HG03354 (cell line): ENCODE measurements at regions not wholly inside any gene's neighbourhood (a gene's known extent, or its start where the extent isn't known, plus 50 kb on each side); places are given as distances from the start of the nearest gene placed in this dataset.

Experiments
- ATAC-seq: cut with Tn5 transposase; IDR thresholded peaks from one replicate; pipeline ENCODE4 v1.9.1; 2021; ENCODE audit warnings: mild to moderate bottlenecking; ENCODE audit not compliant: unreplicated experiment, poor library complexity, severe bottlenecking

DNA sequence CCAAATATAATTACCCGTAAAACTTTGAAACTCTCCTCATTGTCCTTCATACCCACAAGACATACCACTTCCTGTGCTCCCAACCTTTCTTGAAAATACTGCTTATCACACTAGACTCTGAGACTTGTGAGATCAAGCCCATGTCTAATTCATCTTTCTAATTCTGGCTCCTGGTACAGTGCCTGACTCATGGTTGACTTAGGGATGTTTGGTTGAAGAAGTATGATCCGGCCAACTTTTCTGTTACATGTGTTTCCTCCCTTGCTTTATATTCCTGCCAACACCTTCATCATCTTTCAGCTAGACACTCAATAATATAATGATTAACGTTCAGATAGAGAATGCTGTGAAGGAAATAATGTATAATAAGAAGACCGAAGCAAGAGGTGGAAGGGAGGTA lies 58.2 kb downstream of the MEX3B start:
- no peak for ATAC-seq

DNA sequence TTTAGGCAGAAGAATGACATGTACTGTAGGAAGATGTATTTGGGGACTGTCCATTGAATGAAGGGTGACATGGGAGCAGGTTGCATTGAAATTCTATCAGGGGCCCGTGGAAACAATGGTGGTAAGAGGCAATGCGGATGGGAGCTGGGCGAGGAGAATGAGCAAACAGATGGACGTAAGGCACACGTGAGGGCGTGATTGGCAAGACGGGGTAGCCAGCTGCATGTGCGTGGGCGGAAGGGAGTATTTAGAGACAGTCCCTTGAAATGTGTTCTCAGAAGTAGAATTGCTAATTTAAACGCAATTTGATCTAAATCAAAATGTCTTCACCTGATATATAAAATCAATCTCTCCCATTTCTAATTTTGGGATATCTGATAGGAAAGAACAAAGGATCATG lies 62.3 kb downstream of the MEX3B start:
- no peak for ATAC-seq

DNA sequence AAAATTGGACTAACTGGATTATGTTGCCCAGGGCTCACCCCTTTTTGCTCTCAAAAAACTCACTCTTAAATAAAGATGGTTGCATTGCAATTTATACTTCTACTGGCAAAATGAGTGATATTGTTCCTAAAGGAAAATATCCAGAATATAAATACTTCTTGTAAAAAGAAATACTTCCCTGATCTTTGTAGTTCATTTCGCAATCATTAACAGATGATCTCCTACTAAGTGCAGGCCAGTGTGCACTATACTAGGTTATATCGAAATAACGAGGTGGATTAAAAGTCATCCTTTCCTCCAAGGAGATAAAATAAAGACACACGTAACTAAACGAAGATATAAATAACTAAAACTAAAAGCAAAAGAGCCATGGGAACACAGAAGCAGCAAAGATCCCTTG lies 63.0 kb downstream of the MEX3B start:
- no peak for ATAC-seq

DNA sequence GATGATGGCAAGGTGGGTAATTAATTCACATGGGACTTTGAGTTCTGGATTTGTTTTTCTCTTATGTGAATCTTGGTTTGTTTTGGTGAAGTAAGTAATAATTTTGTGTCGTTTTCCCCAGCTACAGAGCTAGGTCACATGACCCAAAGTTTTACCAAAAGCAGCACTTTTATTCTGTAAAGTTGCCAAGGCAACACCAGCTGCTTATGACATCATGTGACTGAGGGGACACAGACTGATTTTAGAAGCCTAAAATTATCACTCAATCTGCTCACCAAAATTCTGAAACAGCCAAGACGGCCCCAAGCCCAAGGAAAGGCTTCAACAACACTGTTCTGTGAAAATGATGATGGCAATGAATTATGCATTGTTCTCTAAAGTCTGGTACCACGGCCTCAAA lies 63.9 kb downstream of the MEX3B start:
- ATAC-seq, result no peak

DNA sequence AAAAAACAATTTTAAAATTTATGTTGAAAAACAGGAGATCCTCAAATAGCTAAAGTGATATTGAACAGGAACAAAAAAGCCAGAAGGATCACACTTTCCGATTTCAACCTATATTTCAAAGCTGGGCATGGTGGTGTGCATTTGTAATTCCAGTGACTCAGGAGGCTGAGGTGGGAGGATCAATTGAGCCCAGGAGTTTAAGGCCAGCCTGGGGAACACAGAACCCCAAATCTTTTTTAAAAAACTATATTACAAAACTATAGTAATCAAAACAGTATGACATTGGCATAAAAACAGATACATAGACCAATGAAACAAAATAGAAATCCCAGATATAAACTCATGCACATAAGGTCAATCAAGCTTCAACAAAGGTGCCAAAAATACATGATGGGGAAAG lies 68.4 kb downstream of the MEX3B start:
- no peak for ATAC-seq

DNA sequence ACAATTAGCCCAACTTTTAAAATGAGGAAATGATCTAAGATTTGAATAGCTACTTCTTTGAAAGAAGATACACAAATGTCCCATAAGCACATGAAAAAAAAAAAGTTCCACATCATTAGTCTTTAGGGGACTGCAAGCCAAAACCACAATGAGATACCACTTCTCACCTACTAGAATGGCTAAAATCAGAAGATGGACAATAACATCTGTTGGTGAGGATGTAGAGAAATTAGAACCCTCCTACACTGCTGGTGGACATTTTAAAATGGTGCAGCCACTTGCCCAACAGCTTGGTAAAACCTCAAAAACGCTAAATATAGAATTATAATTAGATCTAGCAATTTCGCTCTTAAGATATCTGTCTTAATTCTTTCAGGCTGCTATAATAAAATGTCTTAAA lies 77.1 kb downstream of the MEX3B start:
- ATAC-seq, result no peak

DNA sequence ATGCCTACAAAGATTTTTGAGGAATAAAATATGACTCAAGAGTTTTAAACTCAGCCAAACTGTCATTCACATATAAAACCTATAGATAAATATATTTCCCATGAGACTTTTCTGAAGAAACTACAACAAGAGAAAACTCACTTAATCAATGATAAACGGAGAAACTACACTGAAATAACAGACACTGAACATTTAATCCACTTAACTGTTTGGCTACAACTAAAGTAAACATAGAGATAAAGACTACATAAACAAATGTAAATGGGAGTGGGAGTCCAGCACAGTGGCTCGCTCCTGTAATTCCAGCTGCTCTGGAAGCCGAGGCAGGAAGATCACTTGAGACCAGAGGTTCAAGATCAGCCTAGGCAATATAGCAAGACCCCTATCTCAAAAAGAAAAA lies 79.2 kb downstream of the MEX3B start:
- no peak for ATAC-seq

DNA sequence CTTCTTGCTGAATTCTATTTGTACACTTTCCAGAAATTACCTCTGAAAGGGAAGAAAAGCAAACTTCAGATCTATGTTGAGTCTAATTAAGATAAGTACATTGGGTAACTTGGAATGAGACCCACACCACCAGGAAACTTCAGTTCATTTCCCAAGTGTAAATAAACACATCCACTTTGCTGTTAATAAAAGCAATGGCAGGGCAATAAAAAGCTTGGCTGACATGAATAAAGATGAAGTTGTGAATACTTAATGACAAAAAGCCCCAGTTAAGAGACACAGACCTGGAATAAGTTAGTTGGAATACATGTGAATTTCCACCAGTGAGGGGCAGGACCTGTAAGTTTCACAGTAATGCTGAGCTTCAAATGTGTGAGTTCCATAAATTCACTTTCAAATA lies 83.3 kb downstream of the MEX3B start:
- ATAC-seq, result no peak

DNA sequence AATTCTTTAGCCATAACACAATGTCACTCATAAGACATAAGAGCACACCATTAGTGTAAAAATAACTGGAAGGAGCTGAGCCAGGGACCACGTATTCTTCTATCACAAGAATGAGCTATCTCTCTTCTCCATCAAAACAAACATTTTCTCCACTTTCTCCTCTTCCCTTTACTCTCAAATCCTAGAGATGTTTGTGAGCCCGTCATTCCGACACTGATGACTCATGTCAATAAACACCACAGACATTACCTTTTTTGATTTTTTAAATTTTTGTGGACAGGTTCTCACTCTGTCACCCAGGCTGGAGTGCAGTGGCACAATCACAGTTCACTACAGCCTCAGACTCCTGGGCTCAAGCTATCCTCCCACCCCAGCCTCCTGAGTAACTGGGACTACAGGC lies 86.6 kb downstream of the MEX3B start:
- ATAC-seq, result no peak

DNA sequence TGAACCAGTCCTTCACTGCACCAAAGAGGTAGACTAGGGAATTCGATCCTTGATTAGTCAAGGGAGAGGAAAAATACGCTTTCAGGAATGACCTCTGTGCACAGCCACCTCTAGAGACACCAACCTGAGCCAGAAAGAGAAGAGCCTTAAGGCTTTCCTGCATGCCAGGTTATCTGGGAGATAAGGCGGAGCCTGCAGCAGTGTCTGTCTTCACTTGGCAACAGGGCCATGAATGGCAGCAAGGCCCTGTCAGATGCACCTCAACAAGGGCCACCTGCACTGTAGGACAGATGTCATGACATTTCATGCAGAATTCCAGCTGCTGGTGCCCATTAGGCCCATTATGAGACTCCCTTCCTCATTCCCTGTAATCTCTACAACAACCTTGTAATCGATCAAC lies 88.1 kb downstream of the MEX3B start:
- no peak for ATAC-seq

DNA sequence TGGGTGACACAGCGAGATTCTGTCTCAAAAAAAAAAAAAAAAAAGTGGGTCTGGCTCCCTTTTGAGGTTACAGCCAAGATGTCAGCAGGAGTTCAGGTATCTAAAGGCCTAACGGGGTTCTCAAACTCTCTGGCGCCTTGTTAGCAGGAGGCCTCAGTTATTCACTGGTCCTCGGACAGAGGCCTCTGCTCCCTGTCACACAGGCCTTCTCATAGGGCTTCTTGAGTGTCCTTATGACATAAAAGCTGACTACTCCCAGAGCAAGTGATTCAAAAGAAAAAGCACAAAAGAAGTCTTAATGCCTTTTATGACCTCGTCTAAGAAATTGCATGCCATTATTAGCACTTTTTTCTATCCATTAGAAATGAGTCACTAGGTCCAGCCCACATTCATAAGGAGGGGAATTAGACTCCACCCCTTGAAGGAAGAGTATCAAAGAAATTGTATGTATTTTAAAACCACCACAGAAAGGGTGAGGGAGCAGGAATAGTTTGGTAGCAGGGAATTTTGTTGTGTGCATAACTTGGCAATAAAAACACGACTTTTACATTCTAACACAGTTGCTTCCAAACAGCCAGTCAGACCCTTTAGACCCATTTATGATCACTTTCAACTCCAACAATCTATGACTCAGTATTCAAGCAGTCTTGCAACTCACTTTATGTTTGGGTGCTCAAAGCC lies 90.3 kb downstream of the MEX3B start:
- no peak for ATAC-seq

DNA sequence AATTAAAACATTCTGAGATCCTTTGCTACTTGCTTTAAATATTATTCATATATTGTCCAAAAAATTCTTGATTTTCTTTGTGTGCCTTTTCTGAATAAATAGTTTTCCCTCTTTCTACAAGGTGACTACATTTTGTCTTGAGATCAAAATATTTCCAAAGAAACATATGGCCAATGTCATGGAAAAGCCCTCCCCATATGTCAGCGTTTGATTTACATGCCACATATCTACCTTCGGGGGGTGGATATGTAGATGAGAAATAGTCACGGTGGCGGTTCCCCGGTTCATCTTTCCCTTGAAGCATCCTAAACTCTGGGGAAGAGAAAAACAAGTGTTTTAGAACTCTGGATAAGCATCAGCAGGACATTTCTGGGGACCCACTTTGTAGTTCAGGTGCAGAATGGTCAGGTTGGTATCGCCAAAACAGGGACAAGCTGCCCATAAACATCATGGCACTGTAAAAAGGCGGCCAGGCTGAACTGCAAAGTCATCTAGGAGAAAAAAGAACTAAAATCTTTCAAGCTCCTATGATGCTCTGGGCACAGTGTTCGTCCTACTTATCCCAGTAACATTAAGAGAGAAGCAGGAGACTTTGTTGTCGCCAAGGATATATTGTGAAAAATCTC lies 91.5 kb downstream of the MEX3B start:
- no peak for ATAC-seq

DNA sequence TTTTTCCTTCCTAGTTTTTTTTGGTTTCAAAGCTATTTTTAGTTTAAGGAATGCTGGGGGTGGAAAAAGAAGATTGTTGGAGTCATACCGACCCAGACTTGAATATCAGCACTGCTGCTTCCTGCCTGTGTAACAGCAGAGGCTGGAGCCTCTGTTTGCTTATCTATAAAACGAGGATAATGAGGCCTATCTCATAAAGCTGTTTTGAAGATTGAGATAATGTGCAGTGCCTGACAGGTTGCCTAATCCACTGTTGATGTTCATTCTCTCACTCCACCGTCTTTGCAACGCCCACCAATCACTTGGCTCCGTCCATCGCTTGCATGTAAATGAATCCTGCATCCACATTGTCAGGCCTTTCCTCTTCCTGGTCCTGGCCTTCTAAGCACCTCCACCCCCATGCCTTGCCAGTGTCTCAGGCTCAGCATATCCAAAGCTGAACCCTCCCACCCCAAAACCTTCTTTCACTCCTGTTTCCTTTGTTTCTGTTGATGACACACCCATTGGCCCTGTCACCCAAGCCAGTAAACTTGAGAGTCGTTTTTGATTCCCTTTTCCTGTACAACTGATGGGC lies 94.9 kb downstream of the MEX3B start:
- no peak for ATAC-seq

DNA sequence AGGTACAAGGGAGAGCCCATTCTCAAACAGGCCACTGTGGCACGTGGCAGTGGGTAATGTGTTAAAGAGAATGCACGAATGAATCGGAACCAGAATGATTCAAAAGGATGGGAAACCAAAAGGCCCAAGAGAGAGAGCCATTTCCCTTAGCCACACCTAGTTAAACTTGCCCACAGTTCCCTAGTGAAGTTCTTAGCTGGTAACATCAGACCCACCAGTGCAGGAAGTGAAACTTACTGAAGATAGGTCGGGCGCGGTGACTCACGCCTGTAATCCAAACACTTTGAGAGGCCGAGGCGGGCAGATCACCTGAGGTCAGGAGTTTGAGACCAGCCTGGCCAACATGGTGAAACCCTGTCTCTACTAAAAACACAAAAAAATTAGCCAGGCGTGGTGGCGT lies 97.1 kb downstream of the MEX3B start:
- no peak for ATAC-seq

DNA sequence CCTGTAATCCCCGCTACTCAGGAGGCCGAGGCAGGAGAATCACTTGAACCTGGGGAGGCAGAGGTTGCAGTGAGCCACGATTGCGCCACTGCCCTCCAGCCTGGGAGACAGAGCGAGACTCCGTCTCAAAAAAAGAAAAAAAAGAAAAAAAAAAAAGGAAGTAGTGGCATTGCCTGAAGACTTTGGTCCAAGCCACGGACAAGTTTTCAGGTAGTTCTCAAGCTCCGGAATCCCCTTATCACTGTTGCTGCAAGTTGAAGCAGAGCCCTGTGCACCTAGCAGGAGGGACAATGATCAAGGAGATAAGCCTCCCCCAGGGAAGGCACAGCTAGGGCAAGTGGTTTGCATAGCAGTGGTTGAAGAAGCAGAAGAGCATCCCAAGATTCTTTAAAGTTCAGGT lies 97.6 kb downstream of the MEX3B start:
- no peak for ATAC-seq

DNA sequence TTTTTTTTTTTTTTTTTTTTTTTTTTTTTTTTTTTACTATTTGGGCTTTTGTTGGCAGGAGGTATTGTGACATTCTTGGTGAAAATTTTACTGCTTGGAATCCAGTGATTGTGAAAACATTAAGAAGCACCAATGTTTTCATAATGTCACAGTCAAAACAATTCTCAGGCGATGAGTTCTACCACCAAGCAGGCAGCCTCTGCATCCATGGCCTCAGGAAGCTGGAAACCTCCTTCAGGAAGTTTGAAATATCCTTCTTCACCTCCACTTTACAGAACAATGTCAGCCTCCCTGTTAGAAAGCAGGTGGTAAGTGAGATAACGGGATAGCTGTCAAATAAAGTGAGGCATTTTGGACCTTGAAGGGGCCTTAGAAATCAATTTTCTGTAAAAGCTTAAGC lies 98.3 kb downstream of the MEX3B start:
- ATAC-seq, result no peak

DNA sequence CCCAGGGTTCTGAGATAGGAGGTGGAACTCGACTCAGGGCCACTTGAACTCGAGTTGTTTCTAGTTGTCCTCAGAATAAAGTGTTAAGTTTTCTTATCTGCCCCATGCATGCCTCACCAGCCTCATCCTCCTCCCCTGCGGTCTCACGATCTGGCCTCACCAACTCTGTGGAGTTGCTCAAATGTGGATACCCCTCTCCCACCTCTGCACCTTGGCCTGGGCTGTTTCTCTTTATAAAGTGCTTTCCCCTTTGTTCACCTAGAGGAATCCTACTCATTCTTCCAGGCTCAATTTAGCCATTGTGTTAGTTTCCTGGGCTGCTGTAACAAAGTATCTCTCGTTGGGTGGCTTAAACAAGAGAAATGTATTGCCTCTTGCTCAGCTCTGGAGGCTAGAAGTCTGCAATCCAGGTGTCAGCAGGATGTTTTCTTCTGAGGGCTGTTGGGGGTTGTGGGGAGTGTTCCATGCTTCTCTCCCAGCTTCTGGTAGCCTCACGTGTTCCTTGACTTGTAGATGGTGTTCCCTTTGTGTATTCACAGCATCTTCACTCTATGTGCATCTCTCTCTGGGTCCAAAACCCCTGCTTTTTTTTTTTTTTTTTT lies 100.7 kb downstream of the MEX3B start:
- no peak for ATAC-seq

DNA sequence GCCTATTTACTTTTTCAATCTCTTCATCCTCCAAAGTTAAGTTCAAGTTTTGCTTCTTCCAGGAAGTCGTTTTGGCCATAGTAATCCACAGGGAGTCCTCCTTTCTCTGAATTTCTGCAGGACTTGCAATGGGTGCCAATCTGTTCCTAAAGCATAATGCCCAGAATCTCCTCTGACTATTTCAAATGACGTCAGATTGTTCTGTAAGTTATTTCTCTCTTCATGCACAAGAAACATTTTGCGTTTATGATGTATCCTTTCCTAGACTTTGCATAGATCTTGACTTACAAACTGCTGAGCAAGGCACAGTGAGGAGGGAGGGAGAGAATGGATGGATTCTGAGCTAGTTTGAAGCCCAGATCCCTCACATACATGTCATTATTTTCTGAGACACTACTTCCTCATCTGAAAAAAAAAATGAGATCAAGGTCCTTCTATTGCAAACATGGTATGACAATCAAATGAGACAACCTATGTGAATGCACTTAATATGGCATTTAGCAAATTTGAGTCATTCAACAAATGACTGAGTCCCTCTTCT lies 103.1 kb downstream of the MEX3B start:
- ATAC-seq, result no peak

DNA sequence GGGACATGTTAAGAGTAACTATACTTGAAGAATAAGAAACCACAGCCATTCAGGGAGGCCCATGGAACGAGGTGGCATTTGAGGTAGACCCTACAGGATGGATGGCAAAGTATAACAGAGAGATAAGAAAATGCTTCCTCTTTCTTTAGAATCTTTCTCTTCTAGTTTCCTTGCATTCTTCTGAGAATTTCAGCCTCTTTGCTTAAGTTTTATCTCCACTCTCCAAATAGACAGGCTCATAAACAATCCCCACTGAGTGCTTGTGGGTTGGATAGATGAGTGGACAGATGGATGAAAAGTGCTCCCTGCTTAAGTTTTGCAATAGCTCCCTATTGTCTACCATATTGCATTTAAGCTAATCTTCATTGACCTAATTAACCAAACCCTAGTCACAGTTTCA lies 103.7 kb downstream of the MEX3B start:
- no peak for ATAC-seq

DNA sequence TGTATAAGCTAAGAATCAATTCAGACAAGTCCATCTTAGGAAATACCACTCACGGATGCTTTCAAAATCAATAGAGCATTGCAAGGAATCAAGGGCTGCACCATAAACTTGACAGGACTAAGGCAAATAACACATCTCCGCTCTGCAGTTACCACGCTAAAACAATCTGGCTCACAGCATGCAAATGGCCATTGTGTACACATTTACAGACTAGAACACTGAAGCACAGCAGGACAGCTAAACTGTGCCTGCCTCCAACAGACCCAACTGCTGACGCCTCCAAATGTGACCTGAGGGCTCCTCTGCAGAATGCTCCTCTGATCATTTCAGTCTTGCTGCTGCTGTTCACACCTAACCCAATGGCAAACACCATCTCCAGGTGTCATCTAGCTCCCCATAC lies 104.3 kb downstream of the MEX3B start:
- ATAC-seq, result no peak
